Panc1 (cell line): ENCODE measurements at regions not wholly inside any gene's neighbourhood (a gene's known extent, or its start where the extent isn't known, plus 50 kb on each side); places are given as distances from the start of the nearest gene placed in this dataset.

ENCODE experiments used
- ATAC-seq: fragments of 200-7000 bp; cut with Tn5 transposase; 2 replicates; pipeline ENCODE4 v1.9.1; 2020; ENCODE audit warnings: mild to moderate bottlenecking, moderate library complexity
- BruUV-seq: library from RNA; stranded (reverse); fragments of 400-500 nt; replicated peaks from 2 replicates; lab custom pipeline; 2021; lab: Mats Ljungman, UMichigan
- CTCF ChIA-PET: fragments of 300-600 bp; sonication (Branson Sonifier 250); formaldehyde crosslinking; loops from one replicate; lab custom pipeline; 2022; ENCODE audit warnings: antibody characterized with exemption; lab: Charles Lee
- POLR2A ChIA-PET: fragments of 300-600 bp; sonication (Branson Sonifier 250); formaldehyde crosslinking; loops from one replicate; lab custom pipeline; 2022; ENCODE audit warnings: antibody characterized with exemption; lab: Charles Lee
- DNase-seq: peaks from one replicate; pipeline ENCODE4 v3.0.0-alpha.2; 2010; ENCODE audit warnings: low read depth, low spot score
- H3K27ac ChIP-seq: 2 replicates; pipeline ENCODE4 v1.5.1; 2011; ENCODE audit warnings: mild to moderate bottlenecking, low read length, inconsistent platforms
- H3K27me3 ChIP-seq: fragments of 200-500 bp; sonication (Bioruptor generic); 2 replicates; pipeline ENCODE4 v1.6.0; 2014; ENCODE audit warnings: low read length, inconsistent platforms; ENCODE audit not compliant: control insufficient read depth, insufficient read depth
- H3K36me3 ChIP-seq: fragments of 200-500 bp; sonication (Bioruptor generic); 2 replicates; pipeline ENCODE4 v1.5.1; 2014; ENCODE audit warnings: inconsistent platforms, mild to moderate bottlenecking, low read length, moderate library complexity; ENCODE audit not compliant: control insufficient read depth, insufficient read depth
- H3K4me1 ChIP-seq: 2 replicates; pipeline ENCODE4 v1.5.1; 2011; ENCODE audit warnings: inconsistent platforms, mild to moderate bottlenecking, low read length, moderate library complexity; ENCODE audit not compliant: control insufficient read depth, insufficient read depth
- H3K4me3 ChIP-seq, 2 experiments: 2 replicates each; pipeline ENCODE4 v1.5.1; 2011 to 2012; ENCODE audit warnings: low read depth in 2 of 2, low read length in 2 of 2, mild to moderate bottlenecking in 2 of 2, inconsistent platforms in 1 of 2, moderate library complexity in 1 of 2
- H3K9me3 ChIP-seq: fragments of 200-500 bp; sonication (Bioruptor generic); 2 replicates; pipeline ENCODE4 v1.5.1; 2014; ENCODE audit warnings: low read depth, mild to moderate bottlenecking, inconsistent platforms, low read length, moderate library complexity; ENCODE audit not compliant: control insufficient read depth, insufficient read depth
- CTCF ChIP-seq: fragments of 450-650 bp; IDR thresholded peaks from 2 replicates; pipeline ENCODE4 v1.5.1; 2017; ENCODE audit warnings: mild to moderate bottlenecking
- POLR2AphosphoS5 ChIP-seq: IDR thresholded peaks from 2 replicates; pipeline ENCODE4 v1.6.1; 2012; ENCODE audit warnings: mild to moderate bottlenecking, low read depth, low read length, moderate library complexity
- REST ChIP-seq, 2 experiments: IDR thresholded peaks; 2 replicates each; pipeline ENCODE4 v1.6.1; 2011 to 2012; ENCODE audit warnings: low read depth in 2 of 2, control low read depth in 1 of 2, low read length in 1 of 2, mild to moderate bottlenecking in 1 of 2, moderate library complexity in 1 of 2; ENCODE audit not compliant: insufficient read depth in 1 of 2
- SIN3A ChIP-seq: IDR thresholded peaks from 2 replicates; pipeline ENCODE4 v1.6.1; 2012; ENCODE audit warnings: low read depth, mild to moderate bottlenecking, low read length, moderate library complexity, borderline replicate concordance; ENCODE audit not compliant: insufficient read depth
- TCF7L2 ChIP-seq: IDR thresholded peaks from 2 replicates; pipeline ENCODE4 v1.6.1; 2011; ENCODE audit warnings: mild to moderate bottlenecking, low read depth, low read length, inconsistent platforms
- in situ Hi-C: cut with HindIII; loops from 2 replicates; pipeline ENCODE4 v1.10.0; 2016; ENCODE audit warnings: low sequenced_read_pairs, low pct_unique_long_range_greater_than_20kb
- intact Hi-C: fragments of 100-400 bp; cut with micrococcal nuclease; formaldehyde crosslinking; loops from one replicate; pipeline ENCODE4 v1.10.0; 2022; ENCODE audit not compliant: unreplicated experiment

- in situ Hi-C loops (no loop called here), intact Hi-C loops (no loop called here)
- H3K4me3 ChIP-seq = no peak overlapping the region
- CTCF ChIA-PET = no interaction called here
- H3K4me1 ChIP-seq = no peaks in the 10 kb centered on the region
- DNase-seq (no peak), ATAC-seq (no peak)
- H3K27ac ChIP-seq = no peak overlapping the region
- POLR2A ChIA-PET = no interaction called here
- no peaks in the 10 kb centered on the region for H3K36me3 ChIP-seq
- no peaks in the 10 kb centered on the region for H3K27me3 ChIP-seq
- H3K9me3 ChIP-seq = no peaks in the 10 kb centered on the region
- TF ChIP-seq REST (IDR thresholded peaks at IDR 0.05; ENCODE audit: insufficient read depth in 1 of 2, low read depth in 2 of 2, low read length in 1 of 2) (no peak), POLR2AphosphoS5 (no peak), CTCF (no peak), SIN3A (no peak)
- BruUV-seq = no TSS peak
Observed at GRCh38 chr11:24068197-24068596, 428.7 kb upstream of the LUZP2 start.

GRCh38 chr11:24070435-24070834 lies 426.4 kb upstream of the LUZP2 start:
- ChIA-PET CTCF (no interaction called here), POLR2A (no interaction called here)
- intact Hi-C loops = no loop called here
- TF ChIP-seq TCF7L2 (no peak), SIN3A (no peak)
- in situ Hi-C loops = no loop called here
- DNase-seq = no peak
- no peak for ATAC-seq
- Histone ChIP-seq H3K9me3 (no peaks in the 10 kb centered on the region), H3K4me1 (no peaks in the 10 kb centered on the region), H3K27me3 (no peaks in the 10 kb centered on the region), H3K27ac (no peak overlapping the region), H3K36me3 (no peaks in the 10 kb centered on the region), H3K4me3 (no peak overlapping the region)
- BruUV-seq = no TSS peak

- TF ChIP-seq POLR2AphosphoS5 (no peak), CTCF (no peak), TCF7L2 (no peak), REST (IDR thresholded peaks at IDR 0.05; ENCODE audit: insufficient read depth in 1 of 2, low read depth in 2 of 2, low read length in 1 of 2) (no peak), SIN3A (no peak)
- no peak for DNase-seq
- Histone ChIP-seq H3K4me3 (no peak overlapping the region), H3K36me3 (no peaks in the 10 kb centered on the region), H3K27me3 (no peaks in the 10 kb centered on the region), H3K27ac (no peak overlapping the region), H3K9me3 (no peaks in the 10 kb centered on the region), H3K4me1 (no peaks in the 10 kb centered on the region)
- intact Hi-C loops = no loop called here
- BruUV-seq = no TSS peak
- POLR2A ChIA-PET = no interaction called here
- ATAC-seq = no peak
- CTCF ChIA-PET = interaction anchor here (0.8 kb wide), 1 partner anchor 539 kb away, joined by 3 read pairs; no protein-coding TSS in a partner anchor
- in situ Hi-C loops = no loop called here
Observed at GRCh38 chr11:24078018-24078417, 418.8 kb upstream of the LUZP2 start.
